WTC11 (cell line): ENCODE measurements at regions not wholly inside any gene's neighbourhood (a gene's known extent, or its start where the extent isn't known, plus 50 kb on each side); places are given as distances from the start of the nearest gene placed in this dataset.

Experiments used
- IRF1 ChIP-seq: sonication (generic); formaldehyde crosslinking; IDR thresholded peaks from 2 replicates; pipeline ENCODE4 v1.8.0; 2023; ENCODE audit warnings: missing genetic modification reagents
- ZNF423 ChIP-seq: fragments of 250-450 bp; sonication (Bioruptor Pico); IDR thresholded peaks from 2 replicates; pipeline ENCODE4 v2.1.2; 2022; ENCODE audit warnings: mild to moderate bottlenecking, moderate library complexity

- TF ChIP-seq IRF1, result no peak
- TF ChIP-seq ZNF423 (CRISPR knock-in tag), result no peak
These were observed 1093.4 kb downstream of the ADGRL3 start for GRCh38 chr4:62293551-62293950.
